Chondrocyte (in vitro differentiated cells): ENCODE measurements at regions not wholly inside any gene's neighbourhood (a gene's known extent, or its start where the extent isn't known, plus 50 kb on each side); places are given as distances from the start of the nearest gene placed in this dataset.

Experiments used
- DNase-seq: peaks from one replicate; pipeline ENCODE4 v3.0.0; 2021; ENCODE audit warnings: mixed read lengths, low spot score
- H3K27ac Mint-ChIP-seq: one replicate; pipeline ENCODE4 v1.8.0; 2021; ENCODE audit warnings: mild to moderate bottlenecking, moderate library complexity, mixed read lengths; ENCODE audit not compliant: unreplicated experiment
- H3K27me3 Mint-ChIP-seq: 2 replicates; pipeline ENCODE4 v1.8.0; 2021; ENCODE audit warnings: low read depth, mixed read lengths
- H3K36me3 Mint-ChIP-seq: 2 replicates; pipeline ENCODE4 v1.8.0; 2021; ENCODE audit warnings: low read depth, mixed read lengths
- H3K4me1 Mint-ChIP-seq: 2 replicates; pipeline ENCODE4 v1.8.0; 2021; ENCODE audit warnings: low read depth, mild to moderate bottlenecking, mixed read lengths
- H3K4me3 Mint-ChIP-seq: one replicate; pipeline ENCODE4 v1.8.0; 2021; ENCODE audit warnings: mild to moderate bottlenecking, moderate library complexity, mixed read lengths; ENCODE audit not compliant: unreplicated experiment
- H3K9me3 Mint-ChIP-seq: 2 replicates; pipeline ENCODE4 v1.8.0; 2021; ENCODE audit warnings: low read depth, mixed read lengths
- TF ChIP-seq, protein P1 (sequence below): fragments of 200-600 bp; sonication (generic); IDR thresholded peaks from 2 replicates; pipeline ENCODE4 v1.5.0; 2021; ENCODE audit warnings: antibody characterized with exemption, mild to moderate bottlenecking, moderate library complexity

GRCh38 chr11:129657866-129658525 lies 157.7 kb upstream of the TMEM45B start:
- H3K4me3 Mint-ChIP-seq: no peak overlapping the region
- peaks cover 18% of the 10 kb centered on the region for H3K27me3 Mint-ChIP-seq
- TF ChIP-seq, protein P1, sequence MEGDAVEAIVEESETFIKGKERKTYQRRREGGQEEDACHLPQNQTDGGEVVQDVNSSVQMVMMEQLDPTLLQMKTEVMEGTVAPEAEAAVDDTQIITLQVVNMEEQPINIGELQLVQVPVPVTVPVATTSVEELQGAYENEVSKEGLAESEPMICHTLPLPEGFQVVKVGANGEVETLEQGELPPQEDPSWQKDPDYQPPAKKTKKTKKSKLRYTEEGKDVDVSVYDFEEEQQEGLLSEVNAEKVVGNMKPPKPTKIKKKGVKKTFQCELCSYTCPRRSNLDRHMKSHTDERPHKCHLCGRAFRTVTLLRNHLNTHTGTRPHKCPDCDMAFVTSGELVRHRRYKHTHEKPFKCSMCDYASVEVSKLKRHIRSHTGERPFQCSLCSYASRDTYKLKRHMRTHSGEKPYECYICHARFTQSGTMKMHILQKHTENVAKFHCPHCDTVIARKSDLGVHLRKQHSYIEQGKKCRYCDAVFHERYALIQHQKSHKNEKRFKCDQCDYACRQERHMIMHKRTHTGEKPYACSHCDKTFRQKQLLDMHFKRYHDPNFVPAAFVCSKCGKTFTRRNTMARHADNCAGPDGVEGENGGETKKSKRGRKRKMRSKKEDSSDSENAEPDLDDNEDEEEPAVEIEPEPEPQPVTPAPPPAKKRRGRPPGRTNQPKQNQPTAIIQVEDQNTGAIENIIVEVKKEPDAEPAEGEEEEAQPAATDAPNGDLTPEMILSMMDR: no peak
- no peaks in the 10 kb centered on the region for H3K4me1 Mint-ChIP-seq
- H3K27ac Mint-ChIP-seq: no peak overlapping the region
- peaks cover 37% of the 10 kb centered on the region for H3K9me3 Mint-ChIP-seq
- DNase-seq: no peak
- peaks cover 8% of the 10 kb centered on the region for H3K36me3 Mint-ChIP-seq

DNA sequence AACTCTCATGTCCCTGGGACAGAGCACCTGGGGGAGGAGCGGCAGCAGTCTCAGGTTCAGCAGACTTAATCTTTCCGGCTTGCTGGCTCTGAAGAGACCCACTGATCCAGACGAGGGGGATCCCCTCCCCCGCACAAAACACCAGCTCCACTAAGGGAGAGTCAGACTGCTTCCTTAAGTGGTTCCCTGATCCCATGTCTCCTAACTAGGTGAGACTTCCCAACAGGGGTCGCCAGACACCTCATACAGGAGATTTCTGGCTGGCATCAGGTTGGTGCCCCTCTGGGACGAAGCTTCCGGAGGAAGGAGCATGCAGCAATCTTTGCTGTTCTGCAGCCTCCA lies 157.2 kb upstream of the TMEM45B start:
- no peak for DNase-seq
- Mint-ChIP-seq H3K27ac (no peak overlapping the region), H3K27me3 (peaks cover 22% of the 10 kb centered on the region), H3K9me3 (peaks cover 39% of the 10 kb centered on the region), H3K4me3 (no peak overlapping the region), H3K36me3 (peaks cover 8% of the 10 kb centered on the region), H3K4me1 (no peaks in the 10 kb centered on the region)
- TF ChIP-seq, protein P1: no peak

- TF ChIP-seq, protein P1: no peak
- Mint-ChIP-seq H3K4me3 (no peak overlapping the region), H3K27me3 (peaks cover 57% of the 10 kb centered on the region), H3K9me3 (peaks cover 8% of the 10 kb centered on the region), H3K36me3 (no peaks in the 10 kb centered on the region), H3K4me1 (no peaks in the 10 kb centered on the region), H3K27ac (no peak overlapping the region)
- DNase-seq: no peak
Measured at GRCh38 chr11:129680907-129681306, 134.7 kb upstream of the TMEM45B start.

DNA sequence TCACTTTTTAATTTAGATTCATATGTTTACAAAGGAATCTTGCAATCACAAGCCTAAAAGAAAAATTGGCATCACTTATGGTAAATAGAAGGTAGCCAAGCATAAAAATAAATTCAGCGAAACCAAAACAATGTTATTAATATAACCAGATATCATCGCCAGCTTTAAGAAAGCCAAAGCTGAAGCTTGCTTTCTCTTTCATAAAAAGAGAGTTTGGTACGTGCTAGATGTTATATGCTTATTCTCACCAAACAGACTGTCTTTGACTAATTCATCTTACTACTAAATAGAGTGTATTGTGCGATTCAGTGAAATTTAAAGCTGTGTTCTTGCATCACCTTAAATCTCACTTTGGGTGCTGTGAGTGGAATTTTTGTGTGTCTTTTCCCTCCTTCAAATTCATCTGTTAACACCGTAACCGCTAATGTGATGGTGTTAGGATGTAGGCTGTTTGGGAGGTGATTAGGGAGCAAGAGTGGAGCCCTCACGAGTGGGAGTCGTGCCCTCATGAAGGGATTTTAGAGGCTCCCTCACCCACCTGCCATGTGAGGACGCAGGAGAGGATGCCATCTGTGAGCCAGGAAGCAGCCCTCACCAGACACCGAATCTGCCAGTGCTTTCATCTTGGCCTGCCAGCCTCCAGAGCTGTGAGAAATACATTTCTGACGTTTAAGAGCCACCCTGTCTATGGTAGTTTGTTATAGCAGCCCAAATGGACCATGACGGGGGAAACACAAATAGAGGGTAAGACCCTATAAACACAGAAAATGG lies 134.1 kb upstream of the TMEM45B start:
- TF ChIP-seq, protein P1: no peak
- DNase-seq: no peak
- H3K27me3 Mint-ChIP-seq: peaks cover 51% of the 10 kb centered on the region

GRCh38 chr11:129686269-129686668 lies 129.4 kb upstream of the TMEM45B start:
- Mint-ChIP-seq H3K4me1 (no peaks in the 10 kb centered on the region), H3K9me3 (peaks cover 13% of the 10 kb centered on the region), H3K27ac (no peak overlapping the region), H3K27me3 (peaks cover 38% of the 10 kb centered on the region), H3K36me3 (no peaks in the 10 kb centered on the region), H3K4me3 (no peak overlapping the region)
- TF ChIP-seq, protein P1: no peak
- no peak for DNase-seq

More for the DNA sequence above, 134.1 kb upstream of the TMEM45B start:
- Mint-ChIP-seq H3K27ac (no peak overlapping the region), H3K36me3 (no peaks in the 10 kb centered on the region), H3K4me3 (no peak overlapping the region), H3K9me3 (peaks cover 13% of the 10 kb centered on the region), H3K4me1 (no peaks in the 10 kb centered on the region)
